ENCODE measurements at regions not wholly inside any gene's neighbourhood (a gene's known extent, or its start where the extent isn't known, plus 50 kb on each side); places are given as distances from the start of the nearest gene placed in this dataset.

GRCh38 chr3:193998628-193999195 is 137.2 kb upstream of the HES1 start (continued):
- TF ChIP-seq CHD1 (IDR thresholded peaks at IDR 0.05; ENCODE audit: low read depth, low read length), result no peak
- no peak for TF ChIP-seq KDM5A (IDR thresholded peaks at IDR 0.05; ENCODE audit: low read length)
- TF ChIP-seq CBX5 (IDR thresholded peaks at IDR 0.05; ENCODE audit: low read depth, low read length), result no peak
- TF ChIP-seq ZNF274 (IDR thresholded peaks at IDR 0.05; ENCODE audit: borderline replicate concordance, extremely low read depth, low read length), result no peak

All from H1 (cell line).